ENCODE measurements at regions not wholly inside any gene's neighbourhood (a gene's known extent, or its start where the extent isn't known, plus 50 kb on each side); places are given as distances from the start of the nearest gene placed in this dataset.

DNA sequence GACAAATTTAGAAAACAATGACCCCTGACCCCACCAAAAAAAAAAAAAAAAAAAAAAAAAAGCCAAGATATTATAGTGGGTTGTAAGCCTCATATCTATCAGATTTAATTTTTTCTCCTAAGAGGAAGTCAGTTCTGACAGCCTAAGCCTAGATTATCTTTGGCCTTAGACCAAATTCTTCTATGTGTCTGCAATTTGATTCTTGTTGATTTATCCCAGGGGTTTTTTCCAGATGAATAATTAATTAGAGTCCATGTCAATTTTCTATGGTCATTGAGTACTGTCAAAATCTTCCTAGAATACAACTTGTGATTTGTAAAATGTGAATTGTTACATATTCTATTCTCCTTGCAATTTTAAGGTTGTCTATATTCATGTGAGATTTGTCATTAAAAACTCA is 151.6 kb upstream of the CACNA2D1 start:
- H3K36me3 ChIP-seq (replicated peaks in 1 of 2; ENCODE audit: control extremely low read depth in 1 of 2, control insufficient read depth in 1 of 2, extremely low read depth in 1 of 2, insufficient read depth in 2 of 2, low read length in 1 of 2), result no peaks in the 10 kb centered on the region
- Mint-ChIP-seq H3K27ac (no peak overlapping the region), H3K4me3 (no peak overlapping the region), H3K4me1 (no peaks in the 10 kb centered on the region), H3K9me3 (ENCODE audit: insufficient read depth) (no peaks in the 10 kb centered on the region), H3K27me3 (no peaks in the 10 kb centered on the region)
- intact Hi-C loops (cut with micrococcal nuclease), result no loop called here
- no peak for TF ChIP-seq EZH2 (IDR thresholded peaks at IDR 0.05; ENCODE audit: borderline replicate concordance, insufficient read depth, low read depth, low read length, poor library complexity, severe bottlenecking)
- TF ChIP-seq, protein P1, sequence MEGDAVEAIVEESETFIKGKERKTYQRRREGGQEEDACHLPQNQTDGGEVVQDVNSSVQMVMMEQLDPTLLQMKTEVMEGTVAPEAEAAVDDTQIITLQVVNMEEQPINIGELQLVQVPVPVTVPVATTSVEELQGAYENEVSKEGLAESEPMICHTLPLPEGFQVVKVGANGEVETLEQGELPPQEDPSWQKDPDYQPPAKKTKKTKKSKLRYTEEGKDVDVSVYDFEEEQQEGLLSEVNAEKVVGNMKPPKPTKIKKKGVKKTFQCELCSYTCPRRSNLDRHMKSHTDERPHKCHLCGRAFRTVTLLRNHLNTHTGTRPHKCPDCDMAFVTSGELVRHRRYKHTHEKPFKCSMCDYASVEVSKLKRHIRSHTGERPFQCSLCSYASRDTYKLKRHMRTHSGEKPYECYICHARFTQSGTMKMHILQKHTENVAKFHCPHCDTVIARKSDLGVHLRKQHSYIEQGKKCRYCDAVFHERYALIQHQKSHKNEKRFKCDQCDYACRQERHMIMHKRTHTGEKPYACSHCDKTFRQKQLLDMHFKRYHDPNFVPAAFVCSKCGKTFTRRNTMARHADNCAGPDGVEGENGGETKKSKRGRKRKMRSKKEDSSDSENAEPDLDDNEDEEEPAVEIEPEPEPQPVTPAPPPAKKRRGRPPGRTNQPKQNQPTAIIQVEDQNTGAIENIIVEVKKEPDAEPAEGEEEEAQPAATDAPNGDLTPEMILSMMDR (IDR thresholded peaks at IDR 0.05), result no peak
- no peak overlapping the region for H3K27ac ChIP-seq (ENCODE audit: low read length in 2 of 2)
- no peak overlapping the region for H2AFZ ChIP-seq (ENCODE audit: insufficient read depth, low read depth, low read length, poor library complexity, severe bottlenecking)
- DNase-seq, result no peak
- no peaks in the 10 kb centered on the region for H3K79me2 ChIP-seq (ENCODE audit: control insufficient read depth, insufficient read depth, low read length)
- CTCF ChIA-PET, result interaction anchor here (1.6 kb wide), 1 partner anchor 10 kb away, joined by 4 read pairs; no protein-coding TSS in a partner anchor
- H3K27me3 ChIP-seq (replicated peaks in 1 of 4; ENCODE audit: control extremely low read depth in 1 of 4, control insufficient read depth in 3 of 4, insufficient read depth in 4 of 4, low read length in 3 of 4), result no peaks in the 10 kb centered on the region
- no peak for ATAC-seq (ENCODE audit: low read depth)
- H4K20me1 ChIP-seq (ENCODE audit: control insufficient read depth, insufficient read depth, low read length, poor library complexity, severe bottlenecking), result no peaks in the 10 kb centered on the region
- no peak overlapping the region for H3K4me3 ChIP-seq (ENCODE audit: control extremely low read depth in 1 of 5, extremely low read depth in 1 of 5, insufficient read depth in 1 of 5, low read depth in 2 of 5, low read length in 4 of 5)
- no peak overlapping the region for H3K4me2 ChIP-seq (replicated peaks; ENCODE audit: low read depth, low read length, poor library complexity, severe bottlenecking)
- POLR2A ChIA-PET, result no interaction called here
- no peak overlapping the region for H3K9ac ChIP-seq (ENCODE audit: low read length)
- H3K9me3 ChIP-seq (ENCODE audit: control extremely low read depth in 1 of 3, control insufficient read depth in 2 of 3, insufficient read depth in 1 of 3, low read length in 2 of 3), result peaks cover 0 to 3% (median 0%) of the 10 kb centered on the region in 3 donors
- no peaks in the 10 kb centered on the region for H3K4me1 ChIP-seq (ENCODE audit: control insufficient read depth in 2 of 2, insufficient read depth in 2 of 2, low read length in 2 of 2)

DNA sequence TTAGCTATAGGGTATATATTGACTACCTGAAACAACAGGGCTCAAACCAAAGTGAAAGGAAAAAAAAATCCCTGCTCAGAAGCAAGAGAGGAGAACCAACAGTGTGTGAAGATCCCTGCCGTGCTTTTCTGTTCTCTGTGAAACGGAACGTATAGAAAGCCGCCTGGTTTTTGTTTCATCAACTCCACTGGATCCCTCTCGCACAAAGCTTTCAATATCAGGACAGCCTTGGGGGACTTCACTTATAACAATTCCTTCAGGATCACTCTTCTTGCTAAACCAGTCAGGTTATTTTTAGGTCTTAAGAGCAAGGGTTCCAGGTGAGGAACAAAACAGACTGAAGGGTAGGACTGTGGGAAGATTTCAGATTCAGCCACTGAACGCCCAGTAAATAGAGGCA is 151.1 kb upstream of the CACNA2D1 start:
- Histone ChIP-seq H3K27ac (ENCODE audit: low read length in 2 of 2) (no peak overlapping the region), H3K4me2 (replicated peaks; ENCODE audit: low read depth, low read length, poor library complexity, severe bottlenecking) (no peak overlapping the region), H4K20me1 (ENCODE audit: control insufficient read depth, insufficient read depth, low read length, poor library complexity, severe bottlenecking) (no peaks in the 10 kb centered on the region), H3K9me3 (ENCODE audit: control extremely low read depth in 1 of 3, control insufficient read depth in 2 of 3, insufficient read depth in 1 of 3, low read length in 2 of 3) (peaks cover 0 to 3% (median 0%) of the 10 kb centered on the region in 3 donors), H3K4me3 (ENCODE audit: control extremely low read depth in 1 of 5, extremely low read depth in 1 of 5, insufficient read depth in 1 of 5, low read depth in 2 of 5, low read length in 4 of 5) (no peak overlapping the region), H3K4me1 (ENCODE audit: control insufficient read depth in 2 of 2, insufficient read depth in 2 of 2, low read length in 2 of 2) (no peaks in the 10 kb centered on the region), H3K36me3 (replicated peaks in 1 of 2; ENCODE audit: control extremely low read depth in 1 of 2, control insufficient read depth in 1 of 2, extremely low read depth in 1 of 2, insufficient read depth in 2 of 2, low read length in 1 of 2) (no peaks in the 10 kb centered on the region), H2AFZ (ENCODE audit: insufficient read depth, low read depth, low read length, poor library complexity, severe bottlenecking) (no peak overlapping the region), H3K9ac (ENCODE audit: low read length) (no peak overlapping the region), H3K79me2 (ENCODE audit: control insufficient read depth, insufficient read depth, low read length) (no peaks in the 10 kb centered on the region), H3K27me3 (replicated peaks in 1 of 4; ENCODE audit: control extremely low read depth in 1 of 4, control insufficient read depth in 3 of 4, insufficient read depth in 4 of 4, low read length in 3 of 4) (no peaks in the 10 kb centered on the region)
- no peaks in the 10 kb centered on the region for H3K4me1 Mint-ChIP-seq
- H3K27ac Mint-ChIP-seq, result no peak overlapping the region
- POLR2A ChIA-PET, result no interaction called here
- H3K27me3 Mint-ChIP-seq, result no peaks in the 10 kb centered on the region
- H3K4me3 Mint-ChIP-seq, result no peak overlapping the region
- CTCF ChIA-PET, result no interaction called here
- TF ChIP-seq, protein P1 (IDR thresholded peaks at IDR 0.05), result no peak
- no peak for TF ChIP-seq EZH2 (IDR thresholded peaks at IDR 0.05; ENCODE audit: borderline replicate concordance, insufficient read depth, low read depth, low read length, poor library complexity, severe bottlenecking)
- WGBS (ENCODE audit: insufficient coverage), result 65% methylated on average over 4 of the region's 6 CpGs
- DNase-seq (no peak), ATAC-seq (ENCODE audit: low read depth) (no peak)
- intact Hi-C loops (cut with micrococcal nuclease), result no loop called here
- H3K9me3 Mint-ChIP-seq (ENCODE audit: insufficient read depth), result no peaks in the 10 kb centered on the region

Measured in B cell (primary cell).